ENCODE measurements at regions not wholly inside any gene's neighbourhood (a gene's known extent, or its start where the extent isn't known, plus 50 kb on each side); places are given as distances from the start of the nearest gene placed in this dataset.
A peak's percentile ranks its signal among the peaks of the same experiment; 100 is the strongest.

DNA sequence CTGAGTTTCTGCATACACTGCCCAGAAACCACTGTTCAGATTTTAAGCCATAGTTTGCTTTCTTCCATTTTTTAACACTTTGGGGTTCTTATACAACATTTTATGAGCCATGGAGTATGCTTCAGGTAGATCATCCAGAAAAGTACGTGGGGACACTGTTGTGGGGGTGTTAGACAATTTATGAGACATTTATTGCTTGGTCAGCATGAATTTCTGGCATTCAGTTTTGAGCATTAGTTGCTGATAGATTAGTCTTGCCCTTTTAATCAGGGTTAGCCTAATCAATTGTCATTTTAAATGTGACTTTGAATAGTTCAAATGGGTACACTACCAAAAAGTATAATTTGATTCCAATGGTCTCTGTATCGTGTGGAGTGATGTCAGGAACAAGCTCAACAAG, 434.9 kb downstream of the GPM6A start:
- no peak for DNase-seq

DNA sequence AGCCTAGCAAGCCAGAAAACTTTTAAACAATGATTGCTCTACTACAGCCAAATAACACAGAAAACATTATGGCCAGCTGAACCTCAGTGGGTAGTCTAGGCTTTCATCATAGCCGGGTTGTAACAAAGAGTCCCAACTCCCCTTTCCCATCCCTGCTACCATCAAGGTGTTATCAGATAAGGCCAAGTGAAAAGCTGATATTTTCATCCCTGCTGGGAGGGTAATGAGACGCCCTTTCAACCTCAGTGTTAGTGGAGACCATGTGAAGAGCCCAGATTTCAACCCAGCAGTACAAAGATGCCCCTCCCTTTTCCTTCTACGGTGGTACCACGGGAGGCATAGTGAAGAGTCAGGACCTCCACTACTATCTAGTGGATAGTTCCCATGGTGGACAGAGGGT, 433.7 kb downstream of the GPM6A start:
- DNase-seq, result no peak

DNA sequence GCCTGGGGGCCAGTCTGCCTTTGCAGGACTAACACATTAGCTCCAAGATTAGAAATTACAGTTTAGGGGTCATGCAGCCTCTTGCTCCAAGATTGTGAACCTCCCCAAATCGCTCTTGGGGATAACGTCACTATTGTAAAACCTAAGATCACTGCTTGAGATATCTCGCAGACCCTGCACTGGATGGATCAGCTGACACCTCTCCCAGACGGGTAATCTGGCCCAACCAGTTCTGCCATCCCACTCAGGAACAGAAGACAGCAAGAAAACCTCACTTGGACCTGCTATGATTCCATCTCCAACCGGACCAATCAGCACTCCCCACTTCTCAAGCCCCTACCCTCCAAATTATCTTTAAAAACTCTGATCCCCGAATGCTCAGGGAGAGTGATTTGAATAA, 431.2 kb downstream of the GPM6A start:
- no peak for DNase-seq

DNA sequence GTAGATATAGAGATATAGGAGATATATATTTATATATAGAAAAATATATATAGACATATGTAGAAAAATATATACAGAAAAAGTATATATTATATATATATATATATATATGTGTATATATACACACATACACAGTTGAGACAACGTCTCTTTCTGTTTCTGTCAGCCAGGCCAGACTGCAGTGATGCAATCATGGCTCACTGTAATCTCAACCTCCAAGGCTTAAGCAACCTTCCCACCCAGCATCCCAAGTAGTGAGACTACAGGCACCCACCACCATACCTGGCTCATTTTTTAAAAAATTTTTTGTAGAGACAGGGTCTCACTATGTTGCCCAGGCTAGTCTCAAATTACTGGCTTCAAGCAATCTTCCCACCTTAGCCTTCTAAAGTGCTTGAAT, 426.3 kb downstream of the GPM6A start:
- no peak for DNase-seq

DNA sequence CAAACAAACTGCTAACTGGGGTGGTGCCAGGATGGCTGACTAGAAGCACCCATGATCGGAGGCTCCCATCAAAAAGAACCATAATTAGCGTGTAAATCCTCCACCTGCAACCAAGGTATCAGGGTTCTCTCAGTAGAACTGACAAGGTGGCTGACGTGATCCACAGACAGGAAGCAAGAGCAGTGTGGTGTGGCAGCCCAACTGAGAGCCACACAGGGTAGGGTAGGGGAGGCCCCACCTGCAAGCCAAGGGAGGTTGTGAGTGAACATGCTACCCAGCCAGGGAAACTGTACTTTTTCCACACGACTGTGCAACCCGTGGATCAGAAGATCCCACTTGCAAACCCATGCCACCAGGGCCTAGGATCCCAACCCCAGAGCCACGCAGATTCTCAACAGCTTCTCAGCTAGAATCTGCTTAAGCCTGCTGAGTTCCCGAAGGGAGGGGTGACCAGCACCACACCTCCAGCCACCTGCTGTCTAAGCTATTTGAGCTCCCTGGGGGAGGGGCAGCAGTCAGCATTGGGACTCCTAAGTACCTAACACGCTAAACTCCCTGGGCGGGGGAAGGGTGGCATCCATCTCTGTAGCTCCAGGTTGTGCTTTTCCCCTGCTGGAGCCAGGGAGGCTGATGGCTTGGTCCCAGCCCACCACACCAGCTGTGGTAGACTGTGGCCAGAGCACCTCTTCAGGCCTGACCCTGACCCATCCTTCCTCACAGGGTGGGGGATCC, 425.1 kb downstream of the GPM6A start:
- peak in 2 of 3 experiments; percentile 18 to 39 for DNase-seq

DNA sequence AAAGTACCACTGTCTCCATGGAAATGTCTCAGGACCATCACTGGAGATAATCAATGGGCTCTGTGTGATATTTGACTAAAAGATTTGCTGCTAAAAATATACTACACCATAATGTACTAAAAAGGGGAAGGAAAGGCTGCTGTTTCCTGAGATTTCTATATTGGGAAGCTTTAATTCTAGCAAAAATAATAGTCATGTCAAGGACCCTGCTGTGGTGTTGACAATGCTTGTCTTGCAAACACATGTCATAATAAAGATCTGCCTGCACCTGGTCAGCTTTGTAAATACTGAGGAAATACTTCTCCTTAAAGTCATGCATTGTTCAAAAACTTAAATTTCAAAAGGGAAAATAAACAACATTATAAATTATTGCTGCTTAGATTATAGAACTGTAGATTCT, 417.9 kb downstream of the GPM6A start:
- DNase-seq, result peak in 1 of 3 experiments; percentile 60

DNA sequence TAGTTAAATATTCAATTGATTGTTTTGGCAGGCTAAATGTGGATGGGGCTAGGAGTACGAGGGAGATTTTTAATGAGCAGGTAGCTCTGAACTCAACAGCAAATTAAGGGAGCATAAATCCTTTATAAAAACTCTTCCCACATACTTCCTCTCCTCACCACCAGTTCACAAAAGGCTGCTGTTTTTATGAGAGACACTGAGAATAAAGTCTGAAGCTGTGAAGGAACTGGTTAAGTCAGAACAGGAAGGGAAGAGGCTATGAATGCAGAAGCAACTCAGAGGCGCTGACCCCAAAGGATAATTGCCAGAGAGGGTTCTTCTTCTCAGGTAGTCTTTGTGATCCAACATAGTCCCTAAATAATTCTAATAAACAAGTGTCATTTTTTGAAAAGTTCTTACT, 406.1 kb downstream of the GPM6A start:
- no peak for DNase-seq

DNA sequence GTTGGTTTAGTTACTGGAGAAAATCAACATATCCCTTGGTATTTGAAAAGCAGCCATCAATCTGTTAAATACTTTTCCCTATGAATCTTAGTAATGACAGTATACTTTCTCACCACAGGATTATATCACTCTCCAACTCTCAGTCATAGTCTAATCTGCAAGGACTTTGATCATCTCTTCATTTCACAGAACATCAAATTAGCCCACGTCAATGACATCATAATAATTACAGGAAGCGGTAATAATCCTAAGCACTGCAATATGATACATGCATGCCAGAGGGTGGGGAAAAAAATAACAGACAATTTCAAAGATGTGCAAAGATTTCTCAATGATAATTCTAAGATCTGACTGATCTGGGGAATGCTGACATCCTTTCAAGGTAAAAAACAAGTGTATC, 404.1 kb downstream of the GPM6A start:
- no peak for DNase-seq

DNA sequence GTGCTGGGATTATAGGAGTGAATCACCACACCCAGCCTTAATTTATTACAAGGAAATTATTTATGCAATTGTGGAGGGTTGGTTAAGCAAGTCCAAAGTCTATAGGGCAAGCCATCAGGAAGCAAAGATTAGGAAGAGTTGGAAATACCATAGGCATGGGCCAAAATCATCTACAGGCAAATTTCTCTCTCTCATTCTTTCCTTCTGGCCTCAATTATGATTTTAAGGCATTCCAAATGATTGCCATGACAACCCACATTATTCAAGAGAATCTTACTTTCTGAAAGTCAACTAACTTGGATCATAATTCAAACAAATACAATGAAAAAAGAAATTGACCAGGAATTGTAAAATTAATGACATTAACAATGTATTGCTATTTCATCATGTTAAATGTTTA, 400.8 kb downstream of the GPM6A start:
- DNase-seq, result no peak

DNA sequence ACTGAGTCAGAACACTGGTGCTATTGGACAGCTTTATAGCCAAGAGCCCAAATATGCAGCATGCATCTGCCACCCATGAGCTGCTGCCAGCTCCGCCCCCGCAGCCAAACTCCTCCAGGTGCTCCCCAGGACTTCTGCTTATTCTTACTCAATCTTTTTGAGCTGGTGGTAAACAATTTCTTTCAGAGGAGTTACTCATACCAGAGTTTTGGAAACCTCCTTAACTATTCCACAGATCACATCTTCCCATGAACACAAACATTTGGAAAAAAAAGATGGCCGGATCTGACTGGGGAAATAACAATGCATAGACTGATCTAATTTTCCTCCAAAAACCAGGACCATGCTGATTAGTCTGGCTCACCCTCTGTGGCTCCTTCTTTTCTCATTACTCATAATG, 399.9 kb downstream of the GPM6A start:
- no peak for DNase-seq

DNA sequence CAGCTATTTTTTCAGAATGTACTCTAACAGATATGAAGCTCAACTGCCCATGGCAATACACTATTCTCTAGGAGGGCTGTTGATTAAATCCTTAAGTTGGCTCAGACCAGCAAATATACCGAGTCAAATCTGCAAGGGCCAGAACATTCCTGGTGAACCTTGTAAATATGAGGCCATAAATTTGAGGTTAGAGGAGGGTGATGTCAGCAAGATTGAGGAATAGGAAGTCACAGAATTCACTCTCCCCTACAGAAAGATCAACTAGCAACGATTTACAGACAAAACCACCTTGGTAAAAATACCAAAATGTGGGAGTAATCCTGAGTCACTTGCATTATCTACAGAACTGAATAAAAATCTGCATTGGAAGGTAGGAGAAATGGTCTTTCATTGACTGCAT, 399.3 kb downstream of the GPM6A start:
- no peak for DNase-seq

DNA sequence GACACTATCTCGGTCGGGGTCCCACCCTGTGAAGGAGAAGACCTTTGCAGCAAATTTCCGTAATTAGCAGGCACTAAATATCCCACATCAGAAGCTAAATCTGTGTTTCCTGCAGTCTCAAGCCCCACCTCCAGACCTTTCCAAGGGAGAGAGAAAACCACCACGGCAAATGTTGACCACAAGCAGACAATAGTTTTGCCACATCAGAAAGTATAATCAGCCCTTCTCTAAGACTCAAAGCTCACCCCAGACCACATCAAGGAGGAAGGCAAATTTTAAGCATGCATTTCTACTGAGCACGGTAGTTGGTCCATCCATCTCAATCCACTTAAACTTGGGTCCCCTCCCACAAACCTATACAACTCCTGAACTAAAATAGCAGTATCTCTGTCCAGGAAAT, 398.5 kb downstream of the GPM6A start:
- DNase-seq, result no peak

DNA sequence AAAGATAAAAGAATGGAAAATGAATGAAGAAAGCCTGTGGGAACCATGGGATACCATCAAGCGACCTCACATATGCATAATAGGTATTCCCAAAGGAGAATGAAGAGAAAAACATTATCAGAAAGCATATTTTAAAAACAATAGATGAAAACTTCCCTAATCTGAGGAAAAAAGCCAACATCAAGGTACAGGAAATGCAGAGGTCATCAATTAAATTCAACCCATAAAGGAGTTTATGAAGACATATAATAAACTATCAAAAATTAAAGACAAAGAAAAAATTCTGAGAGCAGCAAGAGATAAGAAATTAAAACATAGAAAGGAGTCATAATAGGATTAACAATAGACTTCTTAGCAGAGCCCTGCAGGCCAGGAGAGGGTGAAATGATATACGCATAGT, 397.5 kb downstream of the GPM6A start:
- no peak for DNase-seq

DNA sequence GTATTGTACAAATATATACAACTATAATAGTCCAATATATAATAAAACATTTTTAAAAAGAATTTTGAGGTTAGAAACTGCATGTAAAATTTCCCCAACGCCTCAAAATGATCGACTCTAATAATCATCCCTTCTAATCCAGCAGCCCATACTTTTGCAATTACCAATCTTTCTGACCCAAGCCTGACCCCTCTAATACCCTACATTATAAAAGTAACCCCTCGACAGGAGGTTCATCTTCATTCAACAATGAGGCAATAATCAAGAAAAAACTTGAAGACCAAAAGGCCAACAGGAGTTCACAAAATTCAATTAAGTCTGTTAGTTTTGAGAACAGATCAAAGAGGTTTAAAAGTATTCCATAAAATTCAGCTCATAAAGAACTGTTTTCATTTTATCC, 393.5 kb downstream of the GPM6A start:
- DNase-seq, result no peak

DNA sequence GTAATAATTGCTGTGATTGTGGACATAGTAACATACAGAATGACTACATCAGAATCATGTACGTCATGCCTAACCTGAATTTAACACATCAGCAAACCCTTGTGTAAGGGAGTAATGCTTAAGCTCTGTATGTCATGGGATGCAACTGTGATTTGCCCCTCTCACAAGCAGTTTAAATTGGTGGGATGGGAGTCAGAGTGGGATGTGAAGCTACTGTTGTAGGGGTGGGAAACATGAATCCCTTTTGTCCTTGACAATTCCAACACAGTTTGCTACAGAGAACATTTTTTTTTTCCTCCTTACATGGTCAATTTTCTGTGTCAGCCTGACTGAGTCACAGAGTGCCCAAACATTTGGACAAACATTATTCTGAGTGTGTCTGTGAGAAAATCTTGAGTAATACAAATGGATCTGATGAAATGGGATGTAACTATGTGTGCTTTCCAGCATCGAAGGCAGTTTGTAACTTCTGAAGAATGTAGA, 392.8 kb downstream of the GPM6A start:
- DNase-seq, result peak in 2 of 3 experiments; percentile 15 to 61

DNA sequence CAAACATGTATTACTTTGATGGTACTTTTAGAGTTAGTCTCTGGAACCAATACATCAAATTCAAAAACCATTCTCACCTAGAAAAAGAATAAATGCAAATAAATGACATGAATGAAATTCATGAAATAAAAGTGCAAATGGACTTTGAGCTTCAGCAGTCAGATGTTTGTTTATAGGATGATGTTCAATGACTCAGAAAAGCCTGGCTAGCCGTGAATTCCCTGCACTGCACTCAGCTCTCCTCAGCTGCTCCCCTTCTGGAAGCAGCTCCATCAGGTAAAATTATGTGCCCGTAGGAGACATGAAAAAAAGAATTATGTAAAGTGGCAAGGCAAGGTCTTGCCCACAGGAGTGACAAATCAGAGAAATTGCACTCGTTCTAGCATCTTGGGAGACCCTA, 390.6 kb downstream of the GPM6A start:
- no peak for DNase-seq

DNA sequence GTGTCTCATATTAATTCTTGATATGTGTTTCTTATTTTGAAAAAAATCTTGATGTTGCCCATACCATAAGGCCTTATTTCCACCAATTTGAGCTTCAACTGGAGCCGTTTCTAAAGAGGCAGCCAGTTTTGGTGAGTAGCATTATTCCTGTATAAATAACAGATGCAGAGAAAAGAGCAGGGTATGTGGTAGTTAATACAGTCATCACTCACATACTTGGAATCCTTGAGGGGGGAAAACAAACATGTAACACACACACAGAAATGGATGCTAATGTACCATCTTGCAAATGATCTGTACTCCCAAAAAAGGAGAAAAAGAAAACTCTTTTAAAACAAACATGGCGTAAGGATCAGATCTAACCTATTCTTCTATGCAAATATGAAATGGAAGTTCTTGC, 389.7 kb downstream of the GPM6A start:
- DNase-seq, result no peak

DNA sequence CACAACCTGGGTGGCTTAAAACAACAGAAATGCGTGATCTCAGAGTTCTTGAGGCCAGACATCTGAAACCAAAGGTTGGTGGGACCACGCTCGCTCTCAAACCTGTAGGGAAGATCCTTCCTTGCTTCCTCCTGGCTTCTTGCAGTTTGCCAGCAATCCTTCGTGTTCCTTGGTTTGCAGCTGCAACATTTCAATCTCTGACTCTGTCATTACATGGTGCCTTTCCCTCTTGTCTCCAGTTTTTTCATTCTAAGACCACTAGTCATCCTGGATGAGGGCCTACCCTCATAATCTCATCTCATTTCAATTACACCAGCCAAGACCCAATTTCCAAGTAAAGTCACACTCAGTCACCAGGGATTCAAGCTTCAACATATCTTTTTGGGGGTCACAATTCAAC, 388.0 kb downstream of the GPM6A start:
- no peak for DNase-seq

DNA sequence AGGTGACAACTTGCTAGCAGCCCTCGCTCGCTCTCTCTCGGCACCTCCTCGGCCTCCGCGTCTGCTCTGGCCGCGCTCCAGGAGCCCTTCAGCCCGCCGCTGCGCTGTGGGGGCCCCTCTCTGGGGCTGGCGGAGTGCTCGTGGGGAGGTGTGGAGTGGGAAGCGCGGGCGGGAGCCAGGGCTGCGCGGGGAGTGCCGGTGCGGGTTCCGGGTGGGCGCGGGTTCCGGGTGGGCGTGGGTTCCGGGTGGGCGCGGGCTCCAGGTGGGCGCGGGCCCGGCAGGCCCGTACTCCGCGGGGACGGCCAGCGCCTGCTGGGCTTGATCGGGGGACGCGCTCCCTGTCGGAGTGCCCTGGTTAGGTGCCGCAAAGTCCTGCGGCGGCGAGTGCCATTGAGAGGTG, 384.3 kb downstream of the GPM6A start:
- DNase-seq, result no peak

DNA sequence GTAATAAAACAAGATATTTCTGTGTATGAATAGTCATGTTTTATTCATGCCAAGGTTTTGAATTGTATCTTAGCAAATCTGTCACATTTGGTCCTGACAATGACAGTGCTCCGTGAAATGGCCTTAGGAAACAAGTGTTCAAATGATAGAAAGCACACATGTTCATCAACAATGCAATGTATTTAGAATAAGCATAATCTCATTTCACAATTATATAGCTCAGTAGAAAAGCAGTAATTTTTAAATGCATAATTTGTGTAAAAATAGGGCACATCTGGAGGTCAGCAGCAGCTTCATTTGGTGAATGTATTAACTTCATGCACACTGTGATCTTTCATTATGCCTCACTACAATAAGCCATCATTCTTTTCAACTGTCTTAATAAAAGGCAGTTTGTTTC, 380.4 kb downstream of the GPM6A start:
- no peak for DNase-seq

DNA sequence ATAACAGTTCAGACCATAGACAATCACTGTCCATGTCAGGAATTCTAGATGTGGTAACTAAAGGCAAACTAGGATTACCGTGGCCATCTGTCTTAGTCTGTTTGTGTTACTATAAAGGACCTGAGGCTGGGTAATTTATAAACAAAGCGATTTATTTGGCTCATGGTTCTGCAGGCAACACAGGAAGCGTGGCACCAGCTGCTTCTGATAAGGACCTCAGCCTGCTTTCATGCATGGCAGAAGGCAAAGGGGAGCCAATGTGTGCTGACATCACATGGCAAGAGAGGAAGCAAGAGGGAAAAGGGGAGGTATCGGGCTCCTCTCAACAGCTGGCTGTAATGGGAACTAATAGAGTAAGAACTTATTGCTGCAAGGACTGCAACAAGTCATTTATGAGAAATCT, 376.7 kb downstream of the GPM6A start:
- DNase-seq, result peak in 2 of 3 experiments; percentile 56 to 85

DNA sequence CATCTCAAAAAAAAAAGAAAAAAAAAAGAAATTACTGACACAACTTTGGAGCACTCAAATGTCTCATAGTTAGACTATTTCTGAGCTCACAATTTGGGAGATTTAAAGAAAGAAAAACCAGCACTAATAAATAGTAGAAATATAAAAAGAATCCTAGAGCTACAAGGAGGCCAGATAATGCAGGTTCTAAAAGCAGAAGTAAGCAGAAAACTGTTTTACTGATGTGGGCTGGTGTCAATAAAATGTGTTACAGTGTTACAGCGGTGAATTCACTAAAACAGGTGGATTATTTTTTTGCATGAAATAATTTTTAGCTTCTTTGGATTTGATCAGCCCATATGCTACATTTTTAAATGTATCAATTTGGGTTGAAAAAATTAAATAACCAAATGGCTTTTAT, 375.9 kb downstream of the GPM6A start:
- DNase-seq, result no peak

DNA sequence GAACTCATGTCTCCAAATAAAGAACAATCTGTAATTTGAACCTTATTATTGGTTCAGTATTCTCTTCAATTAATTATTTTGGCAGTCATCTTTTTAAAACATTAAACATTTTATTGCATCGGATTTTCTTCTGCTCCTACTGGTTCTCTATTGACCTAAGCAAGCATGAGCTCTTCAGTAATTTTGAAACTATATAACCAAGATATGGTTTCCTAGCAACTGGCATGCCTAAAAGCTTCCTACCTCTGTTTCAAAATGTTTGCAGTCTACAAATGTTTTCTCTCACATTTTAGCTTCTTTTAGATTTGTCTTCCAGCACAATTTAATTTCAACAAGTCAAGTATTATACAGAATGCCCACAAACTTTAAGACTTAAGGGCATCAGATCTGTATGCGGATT, 371.3 kb downstream of the GPM6A start:
- peak in 1 of 3 experiments; percentile 22 for DNase-seq

DNA sequence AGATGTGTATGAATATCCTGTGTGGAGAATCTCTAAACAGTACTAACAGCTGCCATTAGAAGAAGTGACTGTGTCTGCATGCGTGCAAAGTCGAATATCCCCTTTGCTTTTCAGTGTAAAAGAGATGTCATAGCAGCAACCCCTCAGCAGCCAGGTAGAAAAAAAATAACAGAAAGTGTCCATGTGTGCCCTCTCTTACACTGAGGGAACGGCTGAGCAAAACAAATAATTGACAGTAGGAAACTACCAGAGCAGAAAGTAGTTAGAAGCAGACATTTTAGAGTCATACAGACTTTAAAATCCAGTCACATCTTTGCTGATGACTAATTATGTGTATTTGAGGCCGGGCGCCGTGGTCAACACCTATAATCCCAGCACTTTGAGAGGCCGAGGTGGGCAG, 370.8 kb downstream of the GPM6A start:
- no peak for DNase-seq

DNA sequence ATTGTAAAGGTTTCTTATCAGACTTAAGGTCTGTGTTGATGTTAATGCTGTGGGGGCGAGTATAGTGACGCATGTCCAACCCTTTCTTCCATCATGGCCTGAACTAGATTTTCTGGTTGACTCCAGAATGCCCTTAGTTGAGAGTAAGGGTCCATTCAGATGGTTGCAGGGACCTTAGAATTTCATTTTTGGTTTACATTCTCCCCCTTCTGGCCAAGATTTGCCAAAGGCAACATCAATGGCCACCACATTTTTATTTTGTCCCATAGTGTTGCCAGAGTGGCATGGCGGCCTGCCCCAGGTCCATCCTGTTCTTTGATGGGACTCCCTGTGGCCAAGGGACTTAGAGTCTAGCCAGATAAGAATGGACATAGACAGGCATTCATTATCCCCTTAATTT, 368.5 kb downstream of the GPM6A start:
- DNase-seq, result no peak
